PC-3 (cell line): ENCODE measurements at regions not wholly inside any gene's neighbourhood (a gene's known extent, or its start where the extent isn't known, plus 50 kb on each side); places are given as distances from the start of the nearest gene placed in this dataset.
A peak's percentile ranks its signal among the peaks of the same experiment; 100 is the strongest.

Source experiments
- ATAC-seq: fragments of 200-7000 bp; cut with Tn5 transposase; 2 replicates; pipeline ENCODE4 v1.9.1; 2020; ENCODE audit warnings: mild to moderate bottlenecking, moderate library complexity
- BruUV-seq: library from RNA; stranded (reverse); fragments of 400-500 nt; replicated peaks from 2 replicates; lab custom pipeline; 2021; lab: Mats Ljungman, UMichigan
- CTCF ChIA-PET: fragments of 300-600 bp; sonication (Branson Sonifier 250); formaldehyde crosslinking; loops from one replicate; lab custom pipeline; 2022; ENCODE audit warnings: antibody characterized with exemption; lab: Charles Lee
- POLR2A ChIA-PET: fragments of 300-600 bp; sonication (Branson Sonifier 250); formaldehyde crosslinking; loops from one replicate; lab custom pipeline; 2022; ENCODE audit warnings: antibody characterized with exemption; ENCODE audit not compliant: unreplicated experiment; lab: Charles Lee
- DNase-seq: peaks from one replicate; pipeline ENCODE4 v3.0.0-alpha.2; 2015
- H2AFZ ChIP-seq: fragments of 300-600 bp; sonication (generic); 2 replicates; pipeline ENCODE4 v1.6.0; 2016; ENCODE audit warnings: antibody characterized with exemption, low read length
- H3F3A ChIP-seq: fragments of 300-600 bp; sonication (generic); one replicate; pipeline ENCODE4 v1.6.0; 2017; ENCODE audit warnings: antibody characterized with exemption, low read length, control low read depth, mild to moderate bottlenecking; ENCODE audit not compliant: unreplicated experiment
- H3K27ac ChIP-seq: fragments of 300-600 bp; sonication (generic); 2 replicates; pipeline ENCODE4 v1.5.1; 2016; ENCODE audit warnings: mild to moderate bottlenecking, low read length
- H3K27me3 ChIP-seq: fragments of 300-600 bp; sonication (generic); 2 replicates; pipeline ENCODE4 v1.6.1; 2016; ENCODE audit warnings: low read length, mixed read lengths
- H3K36me3 ChIP-seq: fragments of 300-600 bp; sonication (generic); 2 replicates; pipeline ENCODE4 v1.6.1; 2016; ENCODE audit warnings: low read depth, mixed run types, low read length, mixed read lengths
- H3K4me1 ChIP-seq: fragments of 300-600 bp; sonication (generic); 2 replicates; pipeline ENCODE4 v1.5.1; 2016; ENCODE audit warnings: low read length; ENCODE audit not compliant: insufficient read depth
- H3K4me2 ChIP-seq: fragments of 300-600 bp; sonication (generic); 2 replicates; pipeline ENCODE4 v1.6.0; 2016; ENCODE audit warnings: low read length
- H3K4me3 ChIP-seq: fragments of 300-600 bp; sonication (generic); 2 replicates; pipeline ENCODE4 v1.5.1; 2016; ENCODE audit warnings: mild to moderate bottlenecking, low read length, mixed read lengths
- H3K79me2 ChIP-seq: fragments of 300-600 bp; sonication (generic); 2 replicates; pipeline ENCODE4 v1.6.1; 2017; ENCODE audit warnings: low read length, mixed read lengths
- H3K9ac ChIP-seq: fragments of 300-600 bp; sonication (generic); 2 replicates; pipeline ENCODE4 v1.6.0; 2016; ENCODE audit warnings: mild to moderate bottlenecking, low read length
- H3K9me2 ChIP-seq: fragments of 300-600 bp; sonication (generic); replicated peaks from 2 replicates; pipeline ENCODE4 v1.6.1; 2016; ENCODE audit warnings: mixed run types, low read length, mixed read lengths
- H3K9me3 ChIP-seq: fragments of 300-600 bp; sonication (generic); 2 replicates; pipeline ENCODE4 v1.6.1; 2016; ENCODE audit warnings: low read length, mixed read lengths
- H4K20me1 ChIP-seq: fragments of 300-600 bp; sonication (generic); 2 replicates; pipeline ENCODE4 v1.6.1; 2016; ENCODE audit warnings: low read length, mixed read lengths
- EZH2 ChIP-seq: fragments of 300-600 bp; sonication (generic); IDR thresholded peaks from one replicate; pipeline ENCODE4 v1.6.1; 2017; ENCODE audit warnings: antibody characterized with exemption, mild to moderate bottlenecking, low read length; ENCODE audit not compliant: unreplicated experiment
- EZH2phosphoT487 ChIP-seq: fragments of 300-600 bp; sonication (generic); IDR thresholded peaks from 2 replicates; pipeline ENCODE4 v1.6.1; 2018; ENCODE audit warnings: mild to moderate bottlenecking, antibody characterized with exemption, low read length, borderline replicate concordance
- intact Hi-C: fragments of 100-400 bp; cut with micrococcal nuclease; formaldehyde crosslinking; loops from 2 replicates; pipeline ENCODE4 v1.9.0; 2023
- TF ChIP-seq, protein P1 (sequence below): fragments of 300-600 bp; sonication (generic); conservative IDR thresholded peaks from 2 replicates; pipeline ENCODE4 v1.5.1; 2017; ENCODE audit warnings: antibody characterized with exemption, low read depth, mild to moderate bottlenecking, low read length

DNA sequence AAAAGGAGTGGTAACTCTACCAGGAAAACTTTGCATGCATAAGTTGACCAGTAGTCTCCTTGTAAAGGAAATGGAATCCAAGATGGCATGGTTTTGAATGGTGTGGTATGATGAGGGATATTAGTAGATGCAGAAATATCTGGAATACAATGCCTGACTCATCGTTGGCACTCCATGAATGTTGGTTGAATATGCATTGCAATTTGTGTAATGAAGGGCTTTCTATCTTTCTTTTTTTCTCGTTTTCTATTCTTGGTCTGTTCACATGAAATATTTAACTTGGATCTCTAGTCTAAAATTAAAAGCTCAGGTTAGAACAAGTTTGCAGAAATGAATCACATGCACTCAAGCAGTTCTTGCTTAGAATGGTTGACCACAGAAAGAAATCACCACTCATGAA, 195.3 kb upstream of the ADRA1D start:
- Histone ChIP-seq H3K79me2 (no peaks in the 10 kb centered on the region), H3K4me1 (peaks cover 7% of the 10 kb centered on the region; the same call in 1 of the 2 replicates), H3K27ac (no peak overlapping the region), H3K9me3 (no peaks in the 10 kb centered on the region), H3K27me3 (no peaks in the 10 kb centered on the region), H3K9ac (no peak overlapping the region), H2AFZ (no peak overlapping the region), H3K36me3 (no peaks in the 10 kb centered on the region), H3K9me2 (no peaks in the 10 kb centered on the region), H4K20me1 (no peaks in the 10 kb centered on the region), H3K4me2 (no peak overlapping the region), H3F3A (no peaks in the 10 kb centered on the region), H3K4me3 (no peak overlapping the region)
- intact Hi-C loops = no loop called here
- BruUV-seq = no TSS peak
- no peak; the same call in 1 of the 2 replicates for ATAC-seq
- TF ChIP-seq EZH2phosphoT487 (no peak), EZH2 (no peak)
- TF ChIP-seq, protein P1, sequence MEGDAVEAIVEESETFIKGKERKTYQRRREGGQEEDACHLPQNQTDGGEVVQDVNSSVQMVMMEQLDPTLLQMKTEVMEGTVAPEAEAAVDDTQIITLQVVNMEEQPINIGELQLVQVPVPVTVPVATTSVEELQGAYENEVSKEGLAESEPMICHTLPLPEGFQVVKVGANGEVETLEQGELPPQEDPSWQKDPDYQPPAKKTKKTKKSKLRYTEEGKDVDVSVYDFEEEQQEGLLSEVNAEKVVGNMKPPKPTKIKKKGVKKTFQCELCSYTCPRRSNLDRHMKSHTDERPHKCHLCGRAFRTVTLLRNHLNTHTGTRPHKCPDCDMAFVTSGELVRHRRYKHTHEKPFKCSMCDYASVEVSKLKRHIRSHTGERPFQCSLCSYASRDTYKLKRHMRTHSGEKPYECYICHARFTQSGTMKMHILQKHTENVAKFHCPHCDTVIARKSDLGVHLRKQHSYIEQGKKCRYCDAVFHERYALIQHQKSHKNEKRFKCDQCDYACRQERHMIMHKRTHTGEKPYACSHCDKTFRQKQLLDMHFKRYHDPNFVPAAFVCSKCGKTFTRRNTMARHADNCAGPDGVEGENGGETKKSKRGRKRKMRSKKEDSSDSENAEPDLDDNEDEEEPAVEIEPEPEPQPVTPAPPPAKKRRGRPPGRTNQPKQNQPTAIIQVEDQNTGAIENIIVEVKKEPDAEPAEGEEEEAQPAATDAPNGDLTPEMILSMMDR = no peak
- peak; percentile 30 for DNase-seq
- ChIA-PET POLR2A (no interaction called here), CTCF (no interaction called here)

DNA sequence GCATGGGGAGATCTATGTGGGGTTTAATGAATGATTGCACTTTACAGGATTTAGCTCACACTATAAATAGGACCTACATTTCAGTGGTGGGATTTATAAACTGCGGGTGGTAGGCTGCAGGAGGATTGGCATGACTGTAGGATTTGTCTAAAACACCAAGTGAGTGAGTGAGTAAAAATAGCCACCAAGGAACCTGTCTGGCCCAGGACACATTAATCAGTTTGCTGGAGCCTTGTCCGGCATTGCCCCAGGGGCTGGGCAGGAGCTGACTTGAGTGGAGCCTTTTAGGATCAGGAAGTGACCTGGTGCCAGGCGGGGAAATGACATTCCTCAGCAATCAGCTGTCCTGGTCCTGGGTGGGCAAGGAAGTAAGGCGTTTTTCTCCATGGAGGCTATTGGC, 193.9 kb upstream of the ADRA1D start:
- DNase-seq = peak; percentile 31
- Histone ChIP-seq H3K9ac (no peak overlapping the region), H3F3A (no peaks in the 10 kb centered on the region), H3K27me3 (no peaks in the 10 kb centered on the region), H3K9me2 (no peaks in the 10 kb centered on the region), H3K4me3 (no peak overlapping the region), H2AFZ (0 out of 2 replicates have a peak overlapping the region, but pooled peaks have one; percentile 15), H3K27ac (no peak overlapping the region), H3K9me3 (no peaks in the 10 kb centered on the region), H3K79me2 (no peaks in the 10 kb centered on the region), H4K20me1 (no peaks in the 10 kb centered on the region), H3K36me3 (no peaks in the 10 kb centered on the region), H3K4me1 (peaks cover 7% of the 10 kb centered on the region; the same call in 1 of the 2 replicates), H3K4me2 (no peak overlapping the region)
- intact Hi-C loops = no loop called here
- TF ChIP-seq, protein P1 = no peak
- TF ChIP-seq EZH2phosphoT487 (no peak), EZH2 (no peak)
- ChIA-PET POLR2A (no interaction called here), CTCF (interaction anchor here (0.5 kb wide), 1 partner anchor 22 kb away, joined by 3 read pairs; no protein-coding TSS in a partner anchor)
- peak; percentile 29; the same call in 1 of the 2 replicates for ATAC-seq
- BruUV-seq = no TSS peak

DNA sequence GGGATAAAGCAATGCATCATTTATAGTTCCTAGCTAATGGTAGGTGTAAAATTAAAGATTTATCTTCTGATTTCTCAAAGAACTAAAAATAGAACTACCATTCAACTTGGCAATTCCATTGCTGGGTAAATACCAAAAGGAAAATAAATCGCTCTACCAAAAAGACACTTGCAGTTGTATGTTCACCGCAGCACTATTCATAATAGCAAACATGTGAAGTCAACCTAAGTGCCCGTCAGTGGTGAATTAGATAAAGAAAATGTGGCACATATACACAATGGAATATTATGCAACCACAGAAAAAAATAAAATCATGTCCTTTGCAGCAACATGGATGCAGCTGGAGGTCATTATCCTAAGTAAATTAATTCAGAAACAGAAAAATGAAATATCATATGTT, 192.8 kb upstream of the ADRA1D start:
- POLR2A ChIA-PET = no interaction called here
- no peak overlapping the region for H2AFZ ChIP-seq
- CTCF ChIA-PET = no interaction called here
- H3F3A ChIP-seq = no peaks in the 10 kb centered on the region
- no peak for ATAC-seq
- DNase-seq = no peak
- H3K27ac ChIP-seq = no peak overlapping the region
- no TSS peak for BruUV-seq
- TF ChIP-seq, protein P1 = no peak
- TF ChIP-seq EZH2phosphoT487 = no peak
- TF ChIP-seq EZH2 = no peak
- H3K9ac ChIP-seq = no peak overlapping the region
- no peak overlapping the region for H3K4me3 ChIP-seq
- H4K20me1 ChIP-seq = no peaks in the 10 kb centered on the region
- no peaks in the 10 kb centered on the region for H3K9me3 ChIP-seq
- no peaks in the 10 kb centered on the region for H3K36me3 ChIP-seq
- no peaks in the 10 kb centered on the region for H3K9me2 ChIP-seq
- no peak overlapping the region for H3K4me2 ChIP-seq
- H3K4me1 ChIP-seq = peaks cover 7% of the 10 kb centered on the region; the same call in 1 of the 2 replicates
- intact Hi-C loops = no loop called here
- H3K79me2 ChIP-seq = no peaks in the 10 kb centered on the region
- no peaks in the 10 kb centered on the region for H3K27me3 ChIP-seq
